ENCODE measurements at regions not wholly inside any gene's neighbourhood (a gene's known extent, or its start where the extent isn't known, plus 50 kb on each side); places are given as distances from the start of the nearest gene placed in this dataset.

- H3K27ac ChIP-seq = no peak overlapping the region
- no peaks in the 10 kb centered on the region for H3K9me3 ChIP-seq
- no peak overlapping the region for H3K4me3 ChIP-seq
- H3K27me3 ChIP-seq = no peaks in the 10 kb centered on the region
- intact Hi-C loops (cut with DNase I; ENCODE audit: low total_unique reads) = no loop called here
- no peaks in the 10 kb centered on the region for H3K36me3 ChIP-seq
- H3K4me1 ChIP-seq = peaks cover 0 to 5% of the 10 kb centered on the region in 2 donors
- TF ChIP-seq, protein P1, sequence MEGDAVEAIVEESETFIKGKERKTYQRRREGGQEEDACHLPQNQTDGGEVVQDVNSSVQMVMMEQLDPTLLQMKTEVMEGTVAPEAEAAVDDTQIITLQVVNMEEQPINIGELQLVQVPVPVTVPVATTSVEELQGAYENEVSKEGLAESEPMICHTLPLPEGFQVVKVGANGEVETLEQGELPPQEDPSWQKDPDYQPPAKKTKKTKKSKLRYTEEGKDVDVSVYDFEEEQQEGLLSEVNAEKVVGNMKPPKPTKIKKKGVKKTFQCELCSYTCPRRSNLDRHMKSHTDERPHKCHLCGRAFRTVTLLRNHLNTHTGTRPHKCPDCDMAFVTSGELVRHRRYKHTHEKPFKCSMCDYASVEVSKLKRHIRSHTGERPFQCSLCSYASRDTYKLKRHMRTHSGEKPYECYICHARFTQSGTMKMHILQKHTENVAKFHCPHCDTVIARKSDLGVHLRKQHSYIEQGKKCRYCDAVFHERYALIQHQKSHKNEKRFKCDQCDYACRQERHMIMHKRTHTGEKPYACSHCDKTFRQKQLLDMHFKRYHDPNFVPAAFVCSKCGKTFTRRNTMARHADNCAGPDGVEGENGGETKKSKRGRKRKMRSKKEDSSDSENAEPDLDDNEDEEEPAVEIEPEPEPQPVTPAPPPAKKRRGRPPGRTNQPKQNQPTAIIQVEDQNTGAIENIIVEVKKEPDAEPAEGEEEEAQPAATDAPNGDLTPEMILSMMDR (IDR thresholded peaks at IDR 0.05) = no peak
- no peak for DNase-seq
Measured at GRCh38 chr18:24658302-24658701, 197.9 kb downstream of the HRH4 start.

DNA sequence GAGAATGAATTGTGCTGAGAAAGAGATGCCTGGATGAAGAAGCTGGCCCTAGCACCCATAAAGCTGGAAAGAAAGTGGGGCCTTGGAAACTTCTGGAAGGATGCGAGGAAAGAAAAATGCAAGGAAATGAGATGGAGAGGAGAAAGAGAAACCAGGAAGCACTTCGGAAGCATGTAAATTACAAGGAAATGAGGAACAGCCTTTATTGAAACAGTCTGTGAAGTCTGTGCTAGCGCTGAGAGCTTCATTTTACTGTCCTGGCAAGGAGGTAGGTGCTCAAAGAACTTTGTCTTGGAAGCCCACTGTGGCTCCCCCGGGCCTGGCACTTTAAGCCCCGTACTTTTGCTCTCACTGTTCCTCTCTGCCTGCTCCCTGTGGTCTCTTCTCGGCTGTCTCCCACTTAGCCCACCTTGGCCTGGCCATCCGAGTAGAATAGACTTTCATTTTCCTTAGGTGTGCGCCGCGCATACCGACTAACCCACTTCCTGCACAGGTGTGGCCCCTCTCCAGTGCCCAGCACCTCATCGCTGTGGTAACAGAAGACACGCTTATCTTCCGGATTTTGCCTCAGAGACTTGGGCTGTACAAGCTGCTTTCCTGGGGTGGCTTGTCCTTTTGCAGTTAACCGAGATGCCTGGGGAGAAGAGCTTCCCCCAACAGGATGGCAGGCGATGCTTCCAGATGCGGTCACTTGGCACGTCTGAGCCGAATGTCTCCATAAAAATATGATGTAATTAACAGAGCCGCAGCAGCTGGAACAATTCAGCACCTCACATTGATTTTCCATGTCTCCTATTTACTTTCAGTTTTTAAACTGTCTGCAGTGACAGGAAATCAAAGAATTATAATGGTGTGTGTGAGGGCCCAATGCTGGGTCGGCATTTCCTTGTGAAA lies 199.6 kb downstream of the HRH4 start:
- Histone ChIP-seq H3K4me3 (peak overlapping the region; percentile 12 to 20), H3K27ac (peak overlapping the region; percentile 46 to 68)
- intact Hi-C loops (cut with DNase I; ENCODE audit: low total_unique reads) = no loop called here

DNA sequence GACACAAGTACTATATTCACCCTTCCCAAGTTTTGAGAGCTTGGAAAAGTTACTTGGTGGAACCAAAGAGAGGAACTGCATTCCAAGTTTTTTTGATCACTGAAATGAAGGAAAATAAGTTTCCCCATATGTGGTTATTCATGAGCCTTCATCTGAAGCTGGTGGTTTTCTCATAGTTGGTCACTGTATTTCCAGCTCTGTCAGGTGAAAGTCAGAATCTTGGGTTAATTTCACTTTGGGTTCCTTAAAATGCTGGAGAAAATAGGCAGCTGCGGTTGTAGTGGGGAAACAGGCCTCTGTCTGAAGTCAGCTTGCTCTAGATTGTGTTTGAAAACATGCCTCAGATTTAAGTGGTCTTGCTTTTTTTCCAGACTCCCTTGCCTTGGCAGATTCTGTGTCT lies 200.5 kb downstream of the HRH4 start:
- Histone ChIP-seq H3K27me3 (no peaks in the 10 kb centered on the region), H3K36me3 (no peaks in the 10 kb centered on the region), H3K4me3 (peak overlapping the region in 1 of 2 donors; percentile 20), H3K27ac (peak overlapping the region; percentile 46 to 68), H3K4me1 (peaks cover 0 to 5% of the 10 kb centered on the region in 2 donors), H3K9me3 (no peaks in the 10 kb centered on the region)
- intact Hi-C loops (cut with DNase I; ENCODE audit: low total_unique reads) = no loop called here
- no peak for DNase-seq
- TF ChIP-seq, protein P1 (IDR thresholded peaks at IDR 0.05) = no peak
- TF ChIP-seq POLR2A (IDR thresholded peaks at IDR 0.05) = no peak

More for the DNA sequence above, 199.6 kb downstream of the HRH4 start:
- Histone ChIP-seq H3K36me3 (no peaks in the 10 kb centered on the region), H3K27me3 (no peaks in the 10 kb centered on the region), H3K4me1 (peaks cover 0 to 5% of the 10 kb centered on the region in 2 donors), H3K9me3 (no peaks in the 10 kb centered on the region)
- TF ChIP-seq, protein P1 (IDR thresholded peaks at IDR 0.05) = no peak
- no peak for TF ChIP-seq POLR2A (IDR thresholded peaks at IDR 0.05)
- peak; percentile 18 to 38 for DNase-seq

- H3K36me3 ChIP-seq = no peaks in the 10 kb centered on the region
- DNase-seq = no peak
- no peaks in the 10 kb centered on the region for H3K27me3 ChIP-seq
- no peak overlapping the region for H3K27ac ChIP-seq
- intact Hi-C loops (cut with DNase I; ENCODE audit: low total_unique reads) = no loop called here
- no peaks in the 10 kb centered on the region for H3K9me3 ChIP-seq
- TF ChIP-seq, protein P1 (IDR thresholded peaks at IDR 0.05) = no peak
- no peak for TF ChIP-seq POLR2A (IDR thresholded peaks at IDR 0.05)
- no peak overlapping the region for H3K4me3 ChIP-seq
- peaks cover 0 to 3% of the 10 kb centered on the region in 2 donors for H3K4me1 ChIP-seq
Measured at GRCh38 chr18:24662412-24662821, 202.0 kb downstream of the HRH4 start.

DNA sequence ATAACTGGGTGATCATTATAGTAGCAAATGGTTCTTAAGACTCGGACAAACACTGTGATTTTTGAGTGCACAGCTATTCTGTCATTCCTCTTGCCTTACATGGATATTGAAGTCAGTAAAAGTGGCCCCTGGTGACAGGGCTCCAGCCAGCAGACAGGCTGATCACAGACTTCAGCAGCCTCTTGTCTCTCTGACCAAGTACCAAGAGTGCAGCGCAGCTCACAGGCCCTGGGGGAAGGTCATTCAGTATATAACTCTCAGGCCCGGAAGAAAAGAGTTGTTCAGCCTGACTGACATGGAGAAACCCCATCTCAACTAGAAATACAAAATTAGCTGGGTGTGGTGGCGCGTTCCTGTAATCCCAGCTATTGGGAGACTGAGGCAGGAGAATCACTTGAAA lies 202.6 kb downstream of the HRH4 start:
- TF ChIP-seq POLR2A (IDR thresholded peaks at IDR 0.05) = no peak
- TF ChIP-seq, protein P1 (IDR thresholded peaks at IDR 0.05) = no peak
- Histone ChIP-seq H3K27me3 (no peaks in the 10 kb centered on the region), H3K36me3 (no peaks in the 10 kb centered on the region), H3K4me3 (no peak overlapping the region), H3K4me1 (no peaks in the 10 kb centered on the region), H3K9me3 (no peaks in the 10 kb centered on the region), H3K27ac (no peak overlapping the region)
- DNase-seq = no peak
- intact Hi-C loops (cut with DNase I; ENCODE audit: low total_unique reads) = no loop called here

All from uterus (tissue), 3 donors.